ENCODE measurements at regions not wholly inside any gene's neighbourhood (a gene's known extent, or its start where the extent isn't known, plus 50 kb on each side); places are given as distances from the start of the nearest gene placed in this dataset.

DNA sequence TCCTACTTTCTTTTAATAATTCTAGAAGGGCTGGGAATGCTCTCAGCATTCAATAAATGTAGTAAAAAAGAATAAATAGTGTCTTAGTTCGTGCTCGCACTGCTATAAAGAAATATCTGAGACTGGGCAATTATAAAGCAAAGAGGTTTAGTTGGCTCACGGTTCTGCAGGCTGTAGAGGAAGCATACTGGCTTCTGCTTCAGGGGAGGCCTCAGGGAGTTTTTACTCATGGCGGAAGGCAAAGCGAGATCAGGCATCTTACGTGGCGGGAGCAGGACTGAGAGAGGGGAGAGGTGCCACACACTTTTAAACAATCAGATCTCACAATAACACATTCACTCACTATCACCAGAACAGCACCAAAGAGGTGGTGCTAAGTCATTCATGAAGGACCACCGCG, 103.0 kb upstream of the UBE2E2 start:
- H3K4me3 ChIP-seq (ENCODE audit: insufficient read depth, low read length, poor library complexity, severe bottlenecking), result no peak overlapping the region
- H2AFZ ChIP-seq (ENCODE audit: low read depth, low read length, severe bottlenecking), result no peak overlapping the region
- no peaks in the 10 kb centered on the region for H4K20me1 ChIP-seq (ENCODE audit: low read depth, low read length)
- H3K4me2 ChIP-seq (ENCODE audit: low read depth, low read length, poor library complexity, severe bottlenecking), result no peak overlapping the region
- no peaks in the 10 kb centered on the region for H3K27me3 ChIP-seq (ENCODE audit: low read length)
- no peaks in the 10 kb centered on the region for H3F3A ChIP-seq (ENCODE audit: insufficient read depth)
- no peak overlapping the region for H3K9ac ChIP-seq (ENCODE audit: low read length)
- no peaks in the 10 kb centered on the region for H3K9me3 ChIP-seq (ENCODE audit: insufficient read depth, low read length)
- no peak for TF ChIP-seq EZH2phosphoT487 (conservative IDR thresholded peaks at IDR 0.05; ENCODE audit: low read length)
- TF ChIP-seq, protein P1, sequence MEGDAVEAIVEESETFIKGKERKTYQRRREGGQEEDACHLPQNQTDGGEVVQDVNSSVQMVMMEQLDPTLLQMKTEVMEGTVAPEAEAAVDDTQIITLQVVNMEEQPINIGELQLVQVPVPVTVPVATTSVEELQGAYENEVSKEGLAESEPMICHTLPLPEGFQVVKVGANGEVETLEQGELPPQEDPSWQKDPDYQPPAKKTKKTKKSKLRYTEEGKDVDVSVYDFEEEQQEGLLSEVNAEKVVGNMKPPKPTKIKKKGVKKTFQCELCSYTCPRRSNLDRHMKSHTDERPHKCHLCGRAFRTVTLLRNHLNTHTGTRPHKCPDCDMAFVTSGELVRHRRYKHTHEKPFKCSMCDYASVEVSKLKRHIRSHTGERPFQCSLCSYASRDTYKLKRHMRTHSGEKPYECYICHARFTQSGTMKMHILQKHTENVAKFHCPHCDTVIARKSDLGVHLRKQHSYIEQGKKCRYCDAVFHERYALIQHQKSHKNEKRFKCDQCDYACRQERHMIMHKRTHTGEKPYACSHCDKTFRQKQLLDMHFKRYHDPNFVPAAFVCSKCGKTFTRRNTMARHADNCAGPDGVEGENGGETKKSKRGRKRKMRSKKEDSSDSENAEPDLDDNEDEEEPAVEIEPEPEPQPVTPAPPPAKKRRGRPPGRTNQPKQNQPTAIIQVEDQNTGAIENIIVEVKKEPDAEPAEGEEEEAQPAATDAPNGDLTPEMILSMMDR (IDR thresholded peaks at IDR 0.05; ENCODE audit: insufficient read depth, low read length, poor library complexity, severe bottlenecking), result no peak
- no peaks in the 10 kb centered on the region for H3K79me2 ChIP-seq (ENCODE audit: insufficient read depth, low read length)
- no peaks in the 10 kb centered on the region for H3K36me3 ChIP-seq (ENCODE audit: low read length)
- no peak overlapping the region for H3K27ac ChIP-seq (ENCODE audit: low read depth, low read length)
- H3K9me2 ChIP-seq (replicated peaks; ENCODE audit: insufficient read depth, low read length), result no peaks in the 10 kb centered on the region

DNA sequence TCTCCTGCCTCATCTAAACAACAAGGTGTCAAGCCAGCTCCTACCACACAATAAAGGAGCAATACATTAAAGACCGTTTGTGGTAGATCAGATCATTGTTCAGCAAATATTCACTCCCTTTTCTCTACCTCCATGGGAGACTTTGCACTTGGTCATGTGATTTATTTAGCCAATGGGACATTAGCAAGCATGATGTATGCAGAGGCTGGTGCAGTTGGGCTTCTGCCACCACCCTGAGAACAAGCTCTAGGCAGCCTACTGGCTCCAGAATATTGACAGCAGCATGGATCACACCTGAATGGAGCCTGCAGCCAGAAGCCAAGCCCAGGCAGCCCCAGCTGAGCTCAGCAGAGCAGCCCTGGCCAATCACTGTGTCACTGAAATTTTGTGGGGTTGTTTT, 99.4 kb upstream of the UBE2E2 start:
- H4K20me1 ChIP-seq (ENCODE audit: low read depth, low read length), result no peaks in the 10 kb centered on the region
- H3K9me3 ChIP-seq (ENCODE audit: insufficient read depth, low read length), result no peaks in the 10 kb centered on the region
- TF ChIP-seq EZH2phosphoT487 (conservative IDR thresholded peaks at IDR 0.05; ENCODE audit: low read length), result no peak
- TF ChIP-seq, protein P1 (IDR thresholded peaks at IDR 0.05; ENCODE audit: insufficient read depth, low read length, poor library complexity, severe bottlenecking), result no peak
- H3K9me2 ChIP-seq (replicated peaks; ENCODE audit: insufficient read depth, low read length), result no peaks in the 10 kb centered on the region
- H3K9ac ChIP-seq (ENCODE audit: low read length), result no peak overlapping the region
- no peaks in the 10 kb centered on the region for H3K27me3 ChIP-seq (ENCODE audit: low read length)
- no peak overlapping the region for H3K27ac ChIP-seq (ENCODE audit: low read depth, low read length)
- no peak overlapping the region for H2AFZ ChIP-seq (ENCODE audit: low read depth, low read length, severe bottlenecking)
- no peaks in the 10 kb centered on the region for H3F3A ChIP-seq (ENCODE audit: insufficient read depth)
- no peak overlapping the region for H3K4me2 ChIP-seq (ENCODE audit: low read depth, low read length, poor library complexity, severe bottlenecking)
- H3K79me2 ChIP-seq (ENCODE audit: insufficient read depth, low read length), result no peaks in the 10 kb centered on the region
- no peak overlapping the region for H3K4me3 ChIP-seq (ENCODE audit: insufficient read depth, low read length, poor library complexity, severe bottlenecking)
- H3K36me3 ChIP-seq (ENCODE audit: low read length), result no peaks in the 10 kb centered on the region

DNA sequence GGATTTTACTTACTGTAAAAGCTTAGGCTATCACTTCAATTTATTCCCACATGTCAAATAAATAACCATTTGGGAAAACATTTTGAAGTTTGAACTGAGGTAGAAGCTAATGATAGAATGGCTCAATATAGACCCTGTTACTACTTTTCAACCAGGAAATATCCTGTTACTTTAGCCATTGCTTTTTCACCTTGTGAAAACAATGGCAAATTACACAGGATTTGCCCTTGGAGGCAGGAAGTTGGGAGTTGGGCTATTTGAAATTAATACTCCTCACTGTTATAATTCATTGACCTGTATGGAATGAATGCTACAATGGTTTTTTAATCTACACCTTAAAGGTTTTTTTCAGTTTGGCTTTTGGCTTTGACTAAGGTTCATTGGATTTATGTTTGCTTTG, 98.1 kb upstream of the UBE2E2 start:
- no peaks in the 10 kb centered on the region for H3K36me3 ChIP-seq (ENCODE audit: low read length)
- H3K9me3 ChIP-seq (ENCODE audit: insufficient read depth, low read length), result no peaks in the 10 kb centered on the region
- H2AFZ ChIP-seq (ENCODE audit: low read depth, low read length, severe bottlenecking), result no peak overlapping the region
- no peak overlapping the region for H3K4me2 ChIP-seq (ENCODE audit: low read depth, low read length, poor library complexity, severe bottlenecking)
- H3K9ac ChIP-seq (ENCODE audit: low read length), result no peak overlapping the region
- H3K9me2 ChIP-seq (replicated peaks; ENCODE audit: insufficient read depth, low read length), result no peaks in the 10 kb centered on the region
- TF ChIP-seq, protein P1 (IDR thresholded peaks at IDR 0.05; ENCODE audit: insufficient read depth, low read length, poor library complexity, severe bottlenecking), result no peak
- TF ChIP-seq EZH2phosphoT487 (conservative IDR thresholded peaks at IDR 0.05; ENCODE audit: low read length), result no peak
- H3K27me3 ChIP-seq (ENCODE audit: low read length), result no peaks in the 10 kb centered on the region
- no peaks in the 10 kb centered on the region for H4K20me1 ChIP-seq (ENCODE audit: low read depth, low read length)
- H3K4me3 ChIP-seq (ENCODE audit: insufficient read depth, low read length, poor library complexity, severe bottlenecking), result no peak overlapping the region
- no peaks in the 10 kb centered on the region for H3K79me2 ChIP-seq (ENCODE audit: insufficient read depth, low read length)
- no peak overlapping the region for H3K27ac ChIP-seq (ENCODE audit: low read depth, low read length)
- H3F3A ChIP-seq (ENCODE audit: insufficient read depth), result no peaks in the 10 kb centered on the region

DNA sequence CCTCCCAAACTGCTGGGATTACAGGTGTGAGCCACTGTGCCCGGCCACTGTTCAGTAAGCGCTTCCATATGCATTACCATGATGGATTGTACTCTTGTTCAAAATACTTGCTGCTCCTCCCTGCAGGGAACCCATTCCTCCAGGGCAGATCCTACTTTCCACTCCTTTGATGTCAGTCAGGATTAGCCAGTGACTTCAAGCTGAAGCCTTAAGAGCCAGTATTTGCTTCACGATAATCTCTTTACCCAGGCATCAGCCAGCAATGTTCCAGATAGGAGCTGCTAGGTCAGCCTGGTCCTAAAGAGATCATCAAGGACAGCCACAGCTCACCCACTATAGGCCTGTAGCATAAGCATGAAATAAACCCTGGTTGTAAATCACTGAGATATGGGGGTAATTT, 96.5 kb upstream of the UBE2E2 start:
- no peak overlapping the region for H3K27ac ChIP-seq (ENCODE audit: low read depth, low read length)
- no peak overlapping the region for H2AFZ ChIP-seq (ENCODE audit: low read depth, low read length, severe bottlenecking)
- no peak overlapping the region for H3K9ac ChIP-seq (ENCODE audit: low read length)
- TF ChIP-seq EZH2phosphoT487 (conservative IDR thresholded peaks at IDR 0.05; ENCODE audit: low read length), result no peak
- TF ChIP-seq, protein P1 (IDR thresholded peaks at IDR 0.05; ENCODE audit: insufficient read depth, low read length, poor library complexity, severe bottlenecking), result no peak
- no peaks in the 10 kb centered on the region for H3K79me2 ChIP-seq (ENCODE audit: insufficient read depth, low read length)
- no peaks in the 10 kb centered on the region for H4K20me1 ChIP-seq (ENCODE audit: low read depth, low read length)
- no peaks in the 10 kb centered on the region for H3F3A ChIP-seq (ENCODE audit: insufficient read depth)
- no peak overlapping the region for H3K4me2 ChIP-seq (ENCODE audit: low read depth, low read length, poor library complexity, severe bottlenecking)
- no peak overlapping the region for H3K4me3 ChIP-seq (ENCODE audit: insufficient read depth, low read length, poor library complexity, severe bottlenecking)
- no peaks in the 10 kb centered on the region for H3K9me2 ChIP-seq (replicated peaks; ENCODE audit: insufficient read depth, low read length)
- H3K27me3 ChIP-seq (ENCODE audit: low read length), result no peaks in the 10 kb centered on the region
- H3K9me3 ChIP-seq (ENCODE audit: insufficient read depth, low read length), result no peaks in the 10 kb centered on the region
- H3K36me3 ChIP-seq (ENCODE audit: low read length), result no peaks in the 10 kb centered on the region
